Chondrocyte (in vitro differentiated cells): ENCODE measurements at regions not wholly inside any gene's neighbourhood (a gene's known extent, or its start where the extent isn't known, plus 50 kb on each side); places are given as distances from the start of the nearest gene placed in this dataset.

Source experiments
- DNase-seq: peaks from one replicate; pipeline ENCODE4 v3.0.0; 2021; ENCODE audit warnings: mixed read lengths, low spot score
- H3K27ac Mint-ChIP-seq: one replicate; pipeline ENCODE4 v1.8.0; 2021; ENCODE audit warnings: mild to moderate bottlenecking, moderate library complexity, mixed read lengths; ENCODE audit not compliant: unreplicated experiment
- H3K27me3 Mint-ChIP-seq: 2 replicates; pipeline ENCODE4 v1.8.0; 2021; ENCODE audit warnings: low read depth, mixed read lengths
- H3K36me3 Mint-ChIP-seq: 2 replicates; pipeline ENCODE4 v1.8.0; 2021; ENCODE audit warnings: low read depth, mixed read lengths
- H3K4me1 Mint-ChIP-seq: 2 replicates; pipeline ENCODE4 v1.8.0; 2021; ENCODE audit warnings: low read depth, mild to moderate bottlenecking, mixed read lengths
- H3K4me3 Mint-ChIP-seq: one replicate; pipeline ENCODE4 v1.8.0; 2021; ENCODE audit warnings: mild to moderate bottlenecking, moderate library complexity, mixed read lengths; ENCODE audit not compliant: unreplicated experiment
- H3K9me3 Mint-ChIP-seq: 2 replicates; pipeline ENCODE4 v1.8.0; 2021; ENCODE audit warnings: low read depth, mixed read lengths
- CTCF ChIP-seq: fragments of 200-600 bp; sonication (generic); IDR thresholded peaks from 2 replicates; pipeline ENCODE4 v1.5.0; 2021; ENCODE audit warnings: antibody characterized with exemption, mild to moderate bottlenecking, moderate library complexity

GRCh38 chr5:67673618-67674017, 477.0 kb upstream of the CD180 start:
- Mint-ChIP-seq H3K27me3 (peaks cover 2% of the 10 kb centered on the region), H3K4me1 (peaks cover 7% of the 10 kb centered on the region), H3K27ac (no peak overlapping the region), H3K36me3 (no peaks in the 10 kb centered on the region), H3K4me3 (no peak overlapping the region), H3K9me3 (no peaks in the 10 kb centered on the region)
- TF ChIP-seq CTCF = no peak
- no peak for DNase-seq

DNA sequence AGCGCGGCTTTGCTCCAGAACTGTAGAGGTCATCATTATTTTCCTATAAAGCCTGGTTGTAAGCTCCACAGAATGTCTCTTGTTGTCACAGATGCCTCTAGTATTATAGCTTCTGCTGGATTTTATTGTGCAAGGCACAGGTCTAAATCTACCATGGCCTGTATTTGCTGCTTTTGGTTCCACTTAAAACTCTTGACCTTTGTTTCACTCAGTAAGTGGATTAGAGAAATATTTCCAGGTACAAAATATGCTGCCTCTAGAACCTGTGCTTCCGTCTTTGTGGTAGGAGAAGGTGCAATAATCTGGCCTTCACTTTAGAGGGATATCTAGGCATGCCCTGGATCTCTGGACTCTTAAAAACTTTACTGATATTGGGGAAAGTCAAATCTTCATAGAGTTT, 476.6 kb upstream of the CD180 start:
- no peak for TF ChIP-seq CTCF
- Mint-ChIP-seq H3K27ac (no peak overlapping the region), H3K4me3 (no peak overlapping the region), H3K27me3 (no peaks in the 10 kb centered on the region), H3K9me3 (no peaks in the 10 kb centered on the region), H3K36me3 (no peaks in the 10 kb centered on the region), H3K4me1 (peaks cover 7% of the 10 kb centered on the region)
- no peak for DNase-seq

DNA sequence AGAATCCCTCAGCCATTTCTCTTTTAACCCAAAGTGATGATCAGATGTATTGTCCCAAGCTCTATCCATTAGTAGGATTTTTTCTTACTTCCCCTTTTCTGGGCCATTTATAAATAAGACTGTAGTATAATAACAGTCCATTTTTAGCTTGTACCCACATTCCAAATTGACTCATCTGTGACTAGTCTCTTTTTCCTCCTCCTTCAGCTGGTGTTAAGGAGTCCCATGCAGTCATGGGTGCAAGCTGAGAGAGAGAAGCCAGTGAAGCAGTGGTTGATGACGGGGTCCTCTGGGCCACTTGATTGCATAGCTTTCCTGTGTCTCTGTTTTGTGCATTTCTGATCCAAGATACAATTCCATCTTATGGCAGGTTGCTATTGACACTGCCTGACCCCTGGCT, 476.0 kb upstream of the CD180 start:
- no peak for DNase-seq
- H3K27me3 Mint-ChIP-seq = no peaks in the 10 kb centered on the region
- no peaks in the 10 kb centered on the region for H3K36me3 Mint-ChIP-seq
- no peak overlapping the region for H3K4me3 Mint-ChIP-seq
- peaks cover 7% of the 10 kb centered on the region for H3K4me1 Mint-ChIP-seq
- no peak for TF ChIP-seq CTCF
- no peak overlapping the region for H3K27ac Mint-ChIP-seq
- no peaks in the 10 kb centered on the region for H3K9me3 Mint-ChIP-seq

DNA sequence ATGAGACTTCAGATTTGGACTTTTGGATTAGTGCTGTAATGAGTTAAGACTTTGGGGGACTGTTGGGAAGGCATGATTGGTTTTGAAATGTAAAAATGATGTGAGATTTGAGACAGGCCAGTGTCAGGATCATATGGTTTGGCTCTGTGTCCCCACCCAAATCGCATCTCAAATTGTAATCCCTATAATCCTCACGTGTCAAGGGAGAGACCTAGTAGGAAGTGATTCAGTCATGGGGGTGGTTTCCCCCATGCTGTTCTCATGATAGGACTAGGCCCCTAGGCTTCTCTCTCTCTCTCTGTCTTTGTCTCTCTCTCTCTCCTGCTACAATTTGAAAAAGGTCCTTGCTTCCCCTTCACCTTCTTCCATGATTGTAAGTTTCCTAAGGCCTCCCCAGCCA, 473.3 kb upstream of the CD180 start:
- Mint-ChIP-seq H3K27me3 (no peaks in the 10 kb centered on the region), H3K36me3 (peaks cover 6% of the 10 kb centered on the region), H3K9me3 (peaks cover 12% of the 10 kb centered on the region), H3K4me1 (peaks cover 7% of the 10 kb centered on the region), H3K4me3 (no peak overlapping the region), H3K27ac (no peak overlapping the region)
- DNase-seq = no peak
- no peak for TF ChIP-seq CTCF

DNA sequence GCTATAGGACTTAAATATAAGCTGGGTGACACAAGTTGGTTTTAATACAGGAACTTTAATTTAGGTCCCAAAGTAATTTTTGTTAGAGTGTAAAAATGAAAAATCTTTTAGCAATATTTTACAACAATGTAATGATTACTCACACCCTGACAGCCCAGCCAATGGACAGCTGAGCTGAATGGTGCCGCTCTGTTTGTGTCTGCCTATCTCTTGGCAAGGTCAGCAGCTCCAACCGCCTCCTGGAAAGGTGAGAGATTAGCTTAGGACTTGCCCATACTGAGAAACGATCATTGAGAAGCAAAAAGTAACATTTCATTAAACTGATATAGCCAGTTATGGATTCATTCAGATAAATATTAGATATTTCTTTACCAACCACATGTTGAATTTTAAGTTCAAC, 463.6 kb upstream of the CD180 start:
- Mint-ChIP-seq H3K4me3 (no peak overlapping the region), H3K27me3 (peaks cover 2% of the 10 kb centered on the region), H3K4me1 (no peaks in the 10 kb centered on the region), H3K27ac (no peak overlapping the region), H3K36me3 (peaks cover 10% of the 10 kb centered on the region), H3K9me3 (peaks cover 22% of the 10 kb centered on the region)
- DNase-seq = no peak
- no peak for TF ChIP-seq CTCF
